ENCODE measurements at regions not wholly inside any gene's neighbourhood (a gene's known extent, or its start where the extent isn't known, plus 50 kb on each side); places are given as distances from the start of the nearest gene placed in this dataset.

- H2AFZ ChIP-seq (replicated peaks; ENCODE audit: low read length, poor library complexity), result no peak overlapping the region
- H3K9me3 ChIP-seq (ENCODE audit: control insufficient read depth, insufficient read depth, low read length), result no peaks in the 10 kb centered on the region
- H3K27me3 ChIP-seq (ENCODE audit: control insufficient read depth, insufficient read depth, low read length), result no peaks in the 10 kb centered on the region
- no peak overlapping the region for H2BK20ac ChIP-seq (ENCODE audit: low read depth, low read length)
- H3K56ac ChIP-seq (ENCODE audit: extremely low read depth, insufficient read depth, low read length), result no peak overlapping the region
- no peak overlapping the region for H2BK5ac ChIP-seq (ENCODE audit: low read depth, low read length, poor library complexity, severe bottlenecking)
- ATAC-seq (ENCODE audit: low read depth) (no peak), DNase-seq (no peak)
- H3K79me1 ChIP-seq (ENCODE audit: low read depth in 1 of 2, low read length in 2 of 2), result no peaks in the 10 kb centered on the region
- H4K8ac ChIP-seq (ENCODE audit: low read depth in 2 of 2, low read length in 2 of 2), result no peak overlapping the region
- H2BK120ac ChIP-seq (ENCODE audit: low read depth, low read length), result no peak overlapping the region
- no CpG with 5 or more reads among the region's 3 CpGs for WGBS, 2 experiments (ENCODE audit: extremely low coverage in 2 of 2, insufficient read length in 1 of 2)
- intact Hi-C loops (cut with micrococcal nuclease) (no loop called here), dilution Hi-C loops (cut with HindIII; ENCODE audit: low sequenced_read_pairs, unreplicated experiment) (no loop called here), in situ Hi-C loops (cut with MboI; ENCODE audit: low sequenced_read_pairs) (no loop called here)
- no peak overlapping the region for H2AK5ac ChIP-seq (ENCODE audit: low read depth, low read length)
- no peak overlapping the region for H3K23ac ChIP-seq (ENCODE audit: low read depth, low read length)
- no peaks in the 10 kb centered on the region for H3K9me1 ChIP-seq (ENCODE audit: insufficient read depth, low read length)
- no peak overlapping the region for H2BK15ac ChIP-seq (ENCODE audit: low read depth, low read length)
- H3K4ac ChIP-seq (ENCODE audit: low read depth, low read length), result no peak overlapping the region
- H3K4me1 ChIP-seq (ENCODE audit: control insufficient read depth, insufficient read depth, low read length), result no peaks in the 10 kb centered on the region
- no peak overlapping the region for H2AK9ac ChIP-seq (replicated peaks; ENCODE audit: low read depth, low read length, poor library complexity)
- H4K20me1 ChIP-seq (ENCODE audit: insufficient read depth, low read length), result no peaks in the 10 kb centered on the region
- POLR2A ChIA-PET (ENCODE audit: unreplicated experiment), result no interaction called here
- no peak overlapping the region for H4K91ac ChIP-seq (ENCODE audit: insufficient read depth, low read depth, low read length)
- TF ChIP-seq CEBPB (IDR thresholded peaks at IDR 0.05; ENCODE audit: low read depth, low read length), result no peak
- no peak for TF ChIP-seq RFX5 (IDR thresholded peaks at IDR 0.05; ENCODE audit: low read depth, low read length)
- TF ChIP-seq FOS (IDR thresholded peaks at IDR 0.05; ENCODE audit: low read depth, low read length), result no peak
- H3K9ac ChIP-seq (ENCODE audit: low read depth, low read length), result no peak overlapping the region
- H3K27ac ChIP-seq (ENCODE audit: insufficient read depth, low read length), result no peak overlapping the region
- no peak overlapping the region for H3K4me2 ChIP-seq (ENCODE audit: low read depth, low read length)
- H4K5ac ChIP-seq (ENCODE audit: low read depth, low read length), result no peak overlapping the region
- no peaks in the 10 kb centered on the region for H3K36me3 ChIP-seq (ENCODE audit: control insufficient read depth, insufficient read depth, low read length)
- H3K4me3 ChIP-seq (ENCODE audit: insufficient read depth, low read depth, low read length), result no peak overlapping the region
- BruUV-seq (replicated peaks), result no TSS peak
- H3K14ac ChIP-seq (replicated peaks; ENCODE audit: low read depth, low read length), result no peak overlapping the region
- CTCF ChIA-PET, result interaction anchor here (0.5 kb wide), 1 partner anchor 1956 kb away, joined by 3 read pairs; no protein-coding TSS in a partner anchor
- no peak overlapping the region for H3K18ac ChIP-seq (ENCODE audit: low read depth, low read length)
Measured at GRCh38 chr15:24901409-24901808, 53.4 kb upstream of the SNRPN start.

Measured in IMR-90 (cell line).